MM.1S (cell line): ENCODE measurements at regions not wholly inside any gene's neighbourhood (a gene's known extent, or its start where the extent isn't known, plus 50 kb on each side); places are given as distances from the start of the nearest gene placed in this dataset.

Source experiments
- DNase-seq: peaks from one replicate; pipeline ENCODE4 v3.0.0-alpha.2; 2015
- H2AFZ ChIP-seq: fragments of 300-600 bp; sonication (generic); 2 replicates; pipeline ENCODE4 v1.6.0; 2016; ENCODE audit warnings: antibody characterized with exemption, low read length
- H3F3A ChIP-seq: fragments of 300-600 bp; sonication (generic); 2 replicates; pipeline ENCODE4 v1.6.1; 2016; ENCODE audit warnings: mild to moderate bottlenecking, antibody characterized with exemption, low read length, moderate library complexity, mixed read lengths; ENCODE audit not compliant: insufficient read depth
- H3K27ac ChIP-seq: fragments of 300-600 bp; sonication (generic); 2 replicates; pipeline ENCODE4 v1.5.1; 2016; ENCODE audit warnings: mild to moderate bottlenecking, low read length
- H3K27me3 ChIP-seq: fragments of 300-600 bp; sonication (generic); replicated peaks from 2 replicates; pipeline ENCODE4 v1.6.0; 2016; ENCODE audit warnings: low read length; ENCODE audit not compliant: insufficient read depth
- H3K36me3 ChIP-seq: fragments of 300-600 bp; sonication (generic); replicated peaks from 2 replicates; pipeline ENCODE4 v1.6.1; 2016; ENCODE audit warnings: mild to moderate bottlenecking, low read length, mixed read lengths; ENCODE audit not compliant: insufficient read depth
- H3K4me1 ChIP-seq: fragments of 300-600 bp; sonication (generic); 2 replicates; pipeline ENCODE4 v1.6.1; 2016; ENCODE audit warnings: low read length, mixed read lengths
- H3K4me2 ChIP-seq: fragments of 300-600 bp; sonication (generic); 2 replicates; pipeline ENCODE4 v1.6.0; 2016; ENCODE audit warnings: low read depth, low read length
- H3K4me3 ChIP-seq: fragments of 300-600 bp; sonication (generic); 2 replicates; pipeline ENCODE4 v1.5.1; 2016; ENCODE audit warnings: low read length, mixed read lengths
- H3K79me2 ChIP-seq: fragments of 300-600 bp; sonication (generic); 2 replicates; pipeline ENCODE4 v1.6.1; 2016; ENCODE audit warnings: mixed run types, low read length, mixed read lengths
- H3K9ac ChIP-seq: fragments of 300-600 bp; sonication (generic); 2 replicates; pipeline ENCODE4 v1.6.1; 2016; ENCODE audit warnings: low read length, mixed read lengths
- H3K9me2 ChIP-seq: fragments of 300-600 bp; sonication (generic); replicated peaks from 2 replicates; pipeline ENCODE4 v1.6.1; 2016; ENCODE audit warnings: mild to moderate bottlenecking, low read length, mixed read lengths; ENCODE audit not compliant: insufficient read depth
- H3K9me3 ChIP-seq: fragments of 300-600 bp; sonication (generic); replicated peaks from 2 replicates; pipeline ENCODE4 v1.6.1; 2016; ENCODE audit warnings: mild to moderate bottlenecking, low read length, mixed read lengths; ENCODE audit not compliant: insufficient read depth
- H4K20me1 ChIP-seq: fragments of 300-600 bp; sonication (generic); 2 replicates; pipeline ENCODE4 v1.6.1; 2016; ENCODE audit warnings: mild to moderate bottlenecking, low read length, moderate library complexity, mixed read lengths; ENCODE audit not compliant: insufficient read depth
- EZH2 ChIP-seq: fragments of 300-600 bp; sonication (generic); optimal IDR thresholded peaks from 2 replicates; pipeline ENCODE3; 2017; ENCODE audit warnings: low read depth, mild to moderate bottlenecking, antibody characterized with exemption, low read length, mixed read lengths
- EZH2phosphoT487 ChIP-seq: fragments of 300-600 bp; sonication (generic); IDR thresholded peaks from 2 replicates; pipeline ENCODE4 v1.6.1; 2018; ENCODE audit warnings: antibody characterized with exemption, low read length
- TF ChIP-seq, protein P1 (sequence below): fragments of 300-600 bp; sonication (generic); IDR thresholded peaks from 2 replicates; pipeline ENCODE4 v1.5.1; 2016; ENCODE audit warnings: antibody characterized with exemption, low read length, mixed read lengths

DNA sequence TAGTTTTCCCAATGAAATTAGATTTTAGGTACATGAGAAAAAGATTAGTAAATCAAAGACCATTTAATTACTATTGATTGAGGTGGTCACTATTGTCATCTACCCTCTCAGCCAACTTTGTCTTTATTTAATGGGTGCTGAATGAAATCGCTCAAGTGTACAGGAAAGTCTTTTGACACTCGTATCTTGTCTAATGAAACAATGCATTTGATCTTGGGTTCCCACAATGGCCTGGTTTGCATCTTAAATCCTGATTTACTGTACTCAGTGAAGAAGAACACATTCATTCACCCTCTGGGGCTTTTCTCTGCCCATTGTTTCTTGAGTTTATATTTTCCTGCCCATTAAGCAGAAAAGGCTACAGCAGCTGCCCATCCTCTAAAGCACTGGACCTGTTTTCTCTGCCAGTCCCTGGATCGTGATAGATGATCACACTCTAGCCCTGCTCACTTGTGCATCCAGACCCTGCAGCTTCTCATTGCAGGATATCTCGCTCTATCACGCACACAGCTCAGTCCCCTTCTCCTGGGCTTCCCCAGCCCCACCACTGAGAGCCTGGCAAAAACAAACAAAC lies 1369.3 kb downstream of the AACS start:
- H3K4me1 ChIP-seq, result no peaks in the 10 kb centered on the region
- H3K4me2 ChIP-seq, result no peak overlapping the region
- H2AFZ ChIP-seq, result no peak overlapping the region
- H3K9me2 ChIP-seq, result no peaks in the 10 kb centered on the region
- H3K4me3 ChIP-seq, result no peak overlapping the region
- no peaks in the 10 kb centered on the region for H3F3A ChIP-seq
- no peak for DNase-seq
- no peak overlapping the region for H3K9ac ChIP-seq
- no peaks in the 10 kb centered on the region for H4K20me1 ChIP-seq
- no peaks in the 10 kb centered on the region for H3K27me3 ChIP-seq
- H3K79me2 ChIP-seq, result no peaks in the 10 kb centered on the region
- H3K27ac ChIP-seq, result no peak overlapping the region
- no peak for TF ChIP-seq EZH2
- TF ChIP-seq EZH2phosphoT487, result no peak
- TF ChIP-seq, protein P1, sequence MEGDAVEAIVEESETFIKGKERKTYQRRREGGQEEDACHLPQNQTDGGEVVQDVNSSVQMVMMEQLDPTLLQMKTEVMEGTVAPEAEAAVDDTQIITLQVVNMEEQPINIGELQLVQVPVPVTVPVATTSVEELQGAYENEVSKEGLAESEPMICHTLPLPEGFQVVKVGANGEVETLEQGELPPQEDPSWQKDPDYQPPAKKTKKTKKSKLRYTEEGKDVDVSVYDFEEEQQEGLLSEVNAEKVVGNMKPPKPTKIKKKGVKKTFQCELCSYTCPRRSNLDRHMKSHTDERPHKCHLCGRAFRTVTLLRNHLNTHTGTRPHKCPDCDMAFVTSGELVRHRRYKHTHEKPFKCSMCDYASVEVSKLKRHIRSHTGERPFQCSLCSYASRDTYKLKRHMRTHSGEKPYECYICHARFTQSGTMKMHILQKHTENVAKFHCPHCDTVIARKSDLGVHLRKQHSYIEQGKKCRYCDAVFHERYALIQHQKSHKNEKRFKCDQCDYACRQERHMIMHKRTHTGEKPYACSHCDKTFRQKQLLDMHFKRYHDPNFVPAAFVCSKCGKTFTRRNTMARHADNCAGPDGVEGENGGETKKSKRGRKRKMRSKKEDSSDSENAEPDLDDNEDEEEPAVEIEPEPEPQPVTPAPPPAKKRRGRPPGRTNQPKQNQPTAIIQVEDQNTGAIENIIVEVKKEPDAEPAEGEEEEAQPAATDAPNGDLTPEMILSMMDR, result no peak
- H3K36me3 ChIP-seq, result no peaks in the 10 kb centered on the region
- no peaks in the 10 kb centered on the region for H3K9me3 ChIP-seq

DNA sequence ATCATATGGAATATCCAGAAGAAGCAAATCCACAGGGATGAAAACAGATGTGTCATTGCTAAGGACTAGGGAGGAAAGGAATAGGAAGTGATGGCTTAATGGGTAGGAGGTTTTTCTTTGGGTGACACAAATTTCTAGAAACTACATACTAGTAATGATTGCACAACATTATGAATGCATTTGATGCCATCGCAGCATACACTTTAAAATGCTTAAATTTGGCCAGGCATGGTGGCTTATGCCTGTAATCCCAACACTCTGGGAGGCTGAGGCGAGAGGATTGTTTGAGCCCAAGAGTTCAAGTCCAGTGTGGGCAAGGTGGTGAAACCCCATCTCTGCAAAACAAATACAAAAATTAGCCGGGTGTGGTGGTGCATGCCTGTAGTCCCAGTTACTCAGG lies 1370.8 kb downstream of the AACS start:
- Histone ChIP-seq H3K79me2 (no peaks in the 10 kb centered on the region), H3F3A (no peaks in the 10 kb centered on the region), H3K4me2 (no peak overlapping the region), H3K36me3 (no peaks in the 10 kb centered on the region), H3K27me3 (no peaks in the 10 kb centered on the region), H4K20me1 (no peaks in the 10 kb centered on the region), H3K4me3 (no peak overlapping the region), H3K9me2 (no peaks in the 10 kb centered on the region), H3K9ac (no peak overlapping the region), H3K9me3 (no peaks in the 10 kb centered on the region), H3K27ac (no peak overlapping the region), H2AFZ (no peak overlapping the region), H3K4me1 (no peaks in the 10 kb centered on the region)
- TF ChIP-seq, protein P1, result no peak
- TF ChIP-seq EZH2phosphoT487 (no peak), EZH2 (no peak)
- DNase-seq, result no peak

DNA sequence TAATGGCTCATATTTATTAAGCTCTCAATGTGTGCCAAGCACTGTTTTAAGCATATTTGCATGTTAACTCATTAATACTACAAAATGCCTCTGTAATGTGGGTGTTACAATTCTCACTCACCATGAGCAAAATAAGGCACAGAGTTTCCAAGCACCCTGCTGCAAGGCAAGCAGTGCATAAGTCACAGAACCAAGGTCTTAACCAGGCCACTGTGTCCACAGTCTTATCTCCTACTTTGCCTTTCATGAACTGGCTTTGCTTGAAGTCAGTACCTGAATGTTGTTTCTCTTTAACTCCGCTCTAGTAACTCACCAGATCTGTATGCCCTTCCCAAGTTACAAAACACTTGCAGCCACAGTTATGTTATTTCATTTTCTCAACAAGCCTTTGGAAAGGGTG lies 1372.7 kb downstream of the AACS start:
- Histone ChIP-seq H4K20me1 (no peaks in the 10 kb centered on the region), H3K27ac (no peak overlapping the region), H3K36me3 (no peaks in the 10 kb centered on the region), H3K4me2 (no peak overlapping the region), H3K4me3 (no peak overlapping the region), H3K9ac (no peak overlapping the region), H3F3A (no peaks in the 10 kb centered on the region), H3K9me2 (no peaks in the 10 kb centered on the region), H3K79me2 (no peaks in the 10 kb centered on the region), H3K27me3 (no peaks in the 10 kb centered on the region), H3K9me3 (no peaks in the 10 kb centered on the region), H2AFZ (no peak overlapping the region), H3K4me1 (no peaks in the 10 kb centered on the region)
- TF ChIP-seq, protein P1, result no peak
- TF ChIP-seq EZH2, result no peak
- no peak for TF ChIP-seq EZH2phosphoT487
- DNase-seq, result no peak
